Natural killer cell (primary cell): ENCODE measurements at regions not wholly inside any gene's neighbourhood (a gene's known extent, or its start where the extent isn't known, plus 50 kb on each side); places are given as distances from the start of the nearest gene placed in this dataset.

Experiments used
- ATAC-seq, 3 donors: fragments of 150-1000 bp in 2 of 3; fragments of 200-7000 bp in 1 of 3; cut with Tn5 transposase; 1 replicate in 1 of 3; 2 replicates in 2 of 3; pipeline ENCODE4 v1.10.0; 2021; ENCODE audit warnings: mild to moderate bottlenecking in 2 of 3, moderate library complexity in 2 of 3
- DNase-seq, 2 donors: peaks; one replicate each; pipeline versions ENCODE4 v3.0.0 to v3.0.0-alpha.2; 2013 to 2021; ENCODE audit warnings: mixed read lengths in 1 of 2
- H3K27ac ChIP-seq: one replicate; pipeline ENCODE4 v1.5.1; 2013; ENCODE audit warnings: mild to moderate bottlenecking, low read length
- H3K27me3 ChIP-seq: one replicate; pipeline ENCODE4 v1.6.1; 2013; ENCODE audit warnings: low read length; ENCODE audit not compliant: control insufficient read depth, insufficient read depth
- H3K36me3 ChIP-seq: one replicate; pipeline ENCODE4 v1.6.1; 2013; ENCODE audit warnings: low read length; ENCODE audit not compliant: control insufficient read depth, insufficient read depth
- H3K4me1 ChIP-seq: one replicate; pipeline ENCODE4 v1.6.1; 2013; ENCODE audit warnings: low read length; ENCODE audit not compliant: control insufficient read depth, insufficient read depth
- H3K4me3 ChIP-seq: one replicate; pipeline ENCODE4 v1.5.1; 2013; ENCODE audit warnings: low read length
- H3K9me3 ChIP-seq: one replicate; pipeline ENCODE4 v1.6.1; 2013; ENCODE audit warnings: low read length; ENCODE audit not compliant: control insufficient read depth, insufficient read depth
- H3K27ac Mint-ChIP-seq, 2 donors: one replicate each; pipeline ENCODE4 v1.8.0; 2022; ENCODE audit warnings: mild to moderate bottlenecking in 2 of 2, mixed read lengths in 2 of 2, moderate library complexity in 1 of 2
- H3K27me3 Mint-ChIP-seq, 2 donors: one replicate each; pipeline ENCODE4 v1.8.0; 2022; ENCODE audit warnings: low read depth in 2 of 2, mixed read lengths in 2 of 2
- H3K36me3 Mint-ChIP-seq: one replicate; pipeline ENCODE4 v1.8.0; 2022; ENCODE audit warnings: mixed read lengths
- H3K4me1 Mint-ChIP-seq, 2 donors: one replicate each; pipeline ENCODE4 v1.8.0; 2022; ENCODE audit warnings: mixed read lengths in 2 of 2
- H3K4me3 Mint-ChIP-seq: one replicate; pipeline ENCODE4 v1.8.0; 2022; ENCODE audit warnings: mild to moderate bottlenecking, moderate library complexity, mixed read lengths
- H3K9me3 Mint-ChIP-seq, 2 donors: one replicate each; pipeline ENCODE4 v1.8.0; 2022; ENCODE audit warnings: mixed read lengths in 2 of 2
- WGBS: methylation state at CpG from one replicate; pipeline ENCODE4 v1.1.7; 2013; ENCODE audit warnings: missing lambda C conversion rate; ENCODE audit not compliant: insufficient coverage; 5-methylcytosine and 5-hydroxymethylcytosine counted together
- intact Hi-C: fragments of 100-400 bp; cut with micrococcal nuclease; formaldehyde crosslinking; loops from one replicate; pipeline ENCODE4 v1.14.2; 2022
- TF ChIP-seq, protein P1 (sequence below): fragments of 200-600 bp; IDR thresholded peaks from one replicate; pipeline ENCODE4 v1.8.0; 2022; ENCODE audit warnings: antibody characterized with exemption

GRCh38 chr10:128221807-128222206 is 95.6 kb upstream of the MKI67 start:
- Mint-ChIP-seq H3K4me1 (peaks cover 15 to 17% of the 10 kb centered on the region in 2 donors), H3K27me3 (peaks cover 16 to 23% of the 10 kb centered on the region in 2 donors), H3K4me3 (no peak overlapping the region), H3K36me3 (no peaks in the 10 kb centered on the region), H3K9me3 (peaks cover 0 to 2% of the 10 kb centered on the region in 2 donors), H3K27ac (no peak overlapping the region)
- Histone ChIP-seq H3K27me3 (no peaks in the 10 kb centered on the region), H3K27ac (no peak overlapping the region), H3K4me1 (peaks cover 7% of the 10 kb centered on the region), H3K36me3 (no peaks in the 10 kb centered on the region), H3K9me3 (no peaks in the 10 kb centered on the region), H3K4me3 (no peak overlapping the region)
- TF ChIP-seq, protein P1, sequence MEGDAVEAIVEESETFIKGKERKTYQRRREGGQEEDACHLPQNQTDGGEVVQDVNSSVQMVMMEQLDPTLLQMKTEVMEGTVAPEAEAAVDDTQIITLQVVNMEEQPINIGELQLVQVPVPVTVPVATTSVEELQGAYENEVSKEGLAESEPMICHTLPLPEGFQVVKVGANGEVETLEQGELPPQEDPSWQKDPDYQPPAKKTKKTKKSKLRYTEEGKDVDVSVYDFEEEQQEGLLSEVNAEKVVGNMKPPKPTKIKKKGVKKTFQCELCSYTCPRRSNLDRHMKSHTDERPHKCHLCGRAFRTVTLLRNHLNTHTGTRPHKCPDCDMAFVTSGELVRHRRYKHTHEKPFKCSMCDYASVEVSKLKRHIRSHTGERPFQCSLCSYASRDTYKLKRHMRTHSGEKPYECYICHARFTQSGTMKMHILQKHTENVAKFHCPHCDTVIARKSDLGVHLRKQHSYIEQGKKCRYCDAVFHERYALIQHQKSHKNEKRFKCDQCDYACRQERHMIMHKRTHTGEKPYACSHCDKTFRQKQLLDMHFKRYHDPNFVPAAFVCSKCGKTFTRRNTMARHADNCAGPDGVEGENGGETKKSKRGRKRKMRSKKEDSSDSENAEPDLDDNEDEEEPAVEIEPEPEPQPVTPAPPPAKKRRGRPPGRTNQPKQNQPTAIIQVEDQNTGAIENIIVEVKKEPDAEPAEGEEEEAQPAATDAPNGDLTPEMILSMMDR: no peak
- WGBS: 93% methylated on average over 9 of the region's 9 CpGs
- DNase-seq (no peak), ATAC-seq (no peak)
- intact Hi-C loops: no loop called here

DNA sequence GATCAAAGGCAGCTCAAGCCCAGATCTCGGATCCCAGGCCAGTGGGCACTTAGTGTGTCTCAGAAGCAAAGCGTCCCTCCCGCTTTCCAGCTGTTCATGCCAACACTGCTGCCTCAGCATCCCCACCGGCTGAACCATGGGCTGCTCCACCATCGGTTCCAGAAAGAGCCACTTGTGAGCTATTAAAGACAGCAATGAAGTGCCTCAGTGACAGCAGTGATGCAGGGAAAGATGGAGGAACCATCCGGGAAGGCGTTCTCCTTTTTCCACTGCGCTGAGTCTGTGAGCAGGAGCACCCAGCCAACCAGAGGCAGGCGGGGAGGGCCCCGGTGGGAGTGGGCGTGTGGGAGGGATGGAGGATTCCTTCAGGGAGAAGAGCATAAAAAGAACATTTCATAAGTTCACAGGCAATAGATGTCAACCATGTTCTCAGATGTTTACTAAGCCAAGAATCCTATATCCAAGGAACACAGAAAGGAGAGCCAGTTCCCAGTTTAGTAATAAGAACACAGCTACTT is 96.2 kb upstream of the MKI67 start:
- Mint-ChIP-seq H3K9me3 (peaks cover 0 to 2% of the 10 kb centered on the region in 2 donors), H3K27me3 (peaks cover 22 to 24% of the 10 kb centered on the region in 2 donors), H3K27ac (no peak overlapping the region), H3K4me1 (peaks cover 12 to 15% of the 10 kb centered on the region in 2 donors), H3K4me3 (no peak overlapping the region), H3K36me3 (no peaks in the 10 kb centered on the region)
- no peak overlapping the region for H3K27ac ChIP-seq
- TF ChIP-seq, protein P1: no peak
- H3K36me3 ChIP-seq: no peaks in the 10 kb centered on the region
- DNase-seq: no peak
- WGBS: 91% methylated on average over 9 of the region's 11 CpGs
- intact Hi-C loops: no loop called here
- no peak overlapping the region for H3K4me3 ChIP-seq
- peaks cover 7% of the 10 kb centered on the region for H3K4me1 ChIP-seq
- no peaks in the 10 kb centered on the region for H3K9me3 ChIP-seq
- no peak for ATAC-seq
- no peaks in the 10 kb centered on the region for H3K27me3 ChIP-seq

- H3K4me1 Mint-ChIP-seq: peaks cover 0 to 8% of the 10 kb centered on the region in 2 donors
- TF ChIP-seq, protein P1: no peak
- peaks cover 15% of the 10 kb centered on the region for H3K36me3 Mint-ChIP-seq
- Histone ChIP-seq H3K4me3 (no peak overlapping the region), H3K27ac (no peak overlapping the region), H3K9me3 (no peaks in the 10 kb centered on the region), H3K27me3 (peaks cover 3% of the 10 kb centered on the region), H3K4me1 (no peaks in the 10 kb centered on the region), H3K36me3 (no peaks in the 10 kb centered on the region)
- no peak overlapping the region for H3K27ac Mint-ChIP-seq
- H3K27me3 Mint-ChIP-seq: peaks cover 14 to 22% of the 10 kb centered on the region in 2 donors
- intact Hi-C loops: no loop called here
- no peak overlapping the region for H3K4me3 Mint-ChIP-seq
- DNase-seq (no peak), ATAC-seq (no peak)
- peaks cover 0 to 3% of the 10 kb centered on the region in 2 donors for H3K9me3 Mint-ChIP-seq
These were observed 104.2 kb upstream of the MKI67 start for GRCh38 chr10:128230401-128230800.

GRCh38 chr10:128233422-128233821 is 107.2 kb upstream of the MKI67 start:
- Mint-ChIP-seq H3K27me3 (peaks cover 0 to 8% of the 10 kb centered on the region in 2 donors), H3K27ac (no peak overlapping the region), H3K9me3 (peaks cover 0 to 3% of the 10 kb centered on the region in 2 donors), H3K4me3 (no peak overlapping the region), H3K4me1 (peaks cover 0 to 4% of the 10 kb centered on the region in 2 donors), H3K36me3 (peaks cover 15% of the 10 kb centered on the region)
- DNase-seq: no peak
- Histone ChIP-seq H3K27ac (no peak overlapping the region), H3K9me3 (no peaks in the 10 kb centered on the region), H3K4me3 (no peak overlapping the region), H3K27me3 (peaks cover 3% of the 10 kb centered on the region), H3K4me1 (no peaks in the 10 kb centered on the region), H3K36me3 (no peaks in the 10 kb centered on the region)
- intact Hi-C loops: no loop called here
- TF ChIP-seq, protein P1: no peak
- ATAC-seq: no peak
- 94% methylated on average over 2 of the region's 2 CpGs for WGBS
